ENCODE measurements at regions not wholly inside any gene's neighbourhood (a gene's known extent, or its start where the extent isn't known, plus 50 kb on each side); places are given as distances from the start of the nearest gene placed in this dataset.
"Not testable (repeated sequence)": the region's sequence is repeated elsewhere in the genome, so short reads cannot be mapped to it uniquely, and the experiment has no call there.

DNA sequence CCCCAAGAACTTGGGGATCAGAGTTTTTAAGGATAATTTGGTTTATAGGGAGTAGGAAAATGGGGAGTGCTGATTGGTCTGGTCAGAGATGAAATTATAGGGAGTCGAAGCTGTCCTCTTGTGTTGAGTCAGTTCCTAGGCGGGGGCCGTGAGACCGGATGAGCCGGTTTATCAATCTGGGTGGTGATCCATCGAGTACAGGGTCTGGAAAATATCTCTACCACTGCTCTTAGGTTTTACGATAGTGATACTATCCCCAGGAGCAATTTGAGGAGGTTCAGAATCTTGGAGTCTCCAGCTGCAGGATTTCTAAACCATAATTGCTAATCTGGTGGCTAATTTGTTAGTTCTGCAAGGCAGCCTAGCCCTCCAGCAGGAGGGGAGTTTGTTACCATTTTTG, 403.4 kb downstream of the CDH11 start:
- no peak for DNase-seq

DNA sequence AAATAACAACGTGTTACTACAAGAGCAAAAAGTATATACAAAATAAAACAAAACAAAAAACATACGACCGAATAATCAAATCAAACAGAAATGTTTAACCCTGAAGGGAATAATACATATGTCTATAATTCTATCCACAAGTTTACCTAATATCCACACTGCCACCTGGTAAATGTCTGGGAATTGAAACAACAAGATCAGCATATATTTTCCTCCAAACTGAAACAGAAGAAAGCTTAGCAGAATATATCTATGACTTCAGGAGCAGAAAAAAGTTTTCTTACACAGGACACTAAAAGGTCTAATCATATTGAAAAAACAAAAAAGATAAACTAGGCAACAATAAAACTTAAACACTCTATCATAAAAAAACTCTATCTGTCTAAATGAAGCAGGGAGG, 404.0 kb downstream of the CDH11 start:
- DNase-seq = no peak

DNA sequence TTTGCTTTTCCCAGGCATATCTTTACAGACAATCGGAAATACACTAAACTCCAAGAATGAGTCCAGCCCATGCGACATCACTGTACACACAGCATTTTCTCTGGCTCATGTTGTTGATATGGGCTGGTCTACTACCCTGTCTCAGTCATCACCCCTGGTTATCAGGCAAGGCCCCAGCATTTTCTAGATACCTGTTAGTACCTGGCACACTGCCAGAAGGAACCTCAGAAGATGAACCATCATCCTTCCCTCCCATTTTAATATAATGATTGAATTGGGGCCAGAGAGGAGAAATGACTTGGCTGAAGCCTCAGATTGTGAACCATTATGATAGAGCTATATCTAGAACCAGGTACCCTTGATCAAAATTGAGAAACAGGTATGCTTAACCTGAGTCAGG, 406.2 kb downstream of the CDH11 start:
- DNase-seq = no peak

DNA sequence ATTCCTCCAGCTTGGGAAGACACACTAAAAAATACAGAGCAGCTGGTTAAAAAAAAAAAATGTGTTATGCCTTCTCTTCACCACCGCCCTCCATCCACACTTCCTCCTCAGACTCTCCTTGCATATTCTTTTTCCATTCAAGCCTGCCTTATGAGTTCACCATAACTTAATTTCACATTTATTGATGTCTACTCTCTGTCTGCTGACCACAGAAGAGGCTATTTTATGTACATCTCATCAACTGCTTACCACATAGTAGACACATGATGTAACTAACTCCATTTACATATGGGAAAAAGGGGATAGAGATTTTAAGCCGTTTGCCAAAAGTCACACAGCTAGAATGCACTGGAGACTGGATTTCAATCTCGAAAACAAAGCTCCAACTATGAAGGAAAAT, 409.8 kb downstream of the CDH11 start:
- no peak for DNase-seq

DNA sequence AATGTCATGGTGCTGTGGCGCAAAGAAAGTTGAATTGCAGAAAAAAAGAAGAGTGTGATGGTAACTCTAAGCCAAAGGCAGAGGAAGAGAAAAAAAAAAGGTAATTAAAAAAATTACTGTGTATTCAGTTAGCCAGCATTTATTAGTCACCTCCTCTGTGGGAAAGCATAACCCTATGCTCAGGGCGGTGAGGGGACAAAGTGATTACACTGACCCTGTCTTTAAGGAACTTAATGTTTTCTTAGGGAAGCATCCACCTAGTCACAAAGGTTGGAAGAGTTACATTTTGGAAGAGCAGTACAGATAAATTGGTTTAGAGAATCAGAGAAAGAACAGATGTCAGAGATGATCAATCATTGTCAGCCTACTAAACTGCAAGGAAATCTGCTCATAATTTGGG, 410.3 kb downstream of the CDH11 start:
- no peak for DNase-seq

DNA sequence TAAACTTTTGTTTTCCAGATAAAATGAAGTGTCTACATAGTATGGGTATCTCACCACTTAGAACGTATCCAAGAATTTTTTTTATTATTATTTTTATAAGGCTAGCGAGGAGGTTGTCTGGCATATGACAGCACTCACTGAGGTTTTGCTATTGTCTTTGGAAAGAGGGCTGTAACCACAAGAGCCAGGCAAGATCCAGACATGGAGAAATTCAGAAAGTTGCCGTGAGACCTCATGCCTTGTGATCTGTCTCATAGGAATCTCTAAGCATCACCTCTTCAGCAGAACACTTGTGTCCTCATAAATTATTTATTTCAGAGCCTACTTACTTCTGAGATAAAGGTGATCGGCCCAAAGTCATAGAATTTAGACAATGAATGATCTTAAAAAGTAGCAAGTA, 410.8 kb downstream of the CDH11 start:
- DNase-seq = no peak

DNA sequence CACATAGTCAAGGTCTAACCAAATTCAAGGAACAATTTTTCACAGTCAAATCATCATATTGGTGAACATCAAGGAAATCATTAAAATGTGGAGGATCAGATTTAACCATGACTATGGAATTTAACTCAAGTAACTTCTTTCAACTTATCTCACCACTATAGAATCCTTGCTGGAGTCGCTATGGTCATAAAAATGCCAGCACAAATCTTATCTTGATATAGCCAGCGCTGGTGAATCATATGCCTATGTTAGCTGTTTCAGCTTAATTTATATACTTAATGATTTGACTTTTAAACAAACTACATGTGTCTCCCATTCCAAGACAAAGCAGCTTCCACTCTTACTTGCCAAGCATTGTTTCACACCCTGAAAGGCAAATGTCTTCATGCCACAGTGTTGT, 416.4 kb downstream of the CDH11 start:
- no peak for DNase-seq

DNA sequence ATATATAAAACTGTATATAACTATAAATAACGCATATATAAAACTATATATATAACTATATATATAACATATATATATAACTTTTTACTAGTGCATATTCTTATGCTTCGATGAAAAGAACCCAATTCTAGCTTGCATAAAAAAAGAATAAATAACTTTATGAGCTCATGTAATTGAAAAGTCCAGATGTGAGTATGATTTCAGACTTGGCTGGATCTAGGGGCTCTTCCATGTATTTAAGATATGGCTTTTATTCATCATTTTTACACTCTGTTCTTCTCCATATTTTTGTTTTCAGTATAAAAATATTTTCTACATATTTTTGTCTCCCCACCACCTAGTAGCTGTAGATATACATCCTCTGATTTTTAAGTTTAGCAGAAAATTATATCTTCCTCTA, 417.5 kb downstream of the CDH11 start:
- no peak for DNase-seq

DNA sequence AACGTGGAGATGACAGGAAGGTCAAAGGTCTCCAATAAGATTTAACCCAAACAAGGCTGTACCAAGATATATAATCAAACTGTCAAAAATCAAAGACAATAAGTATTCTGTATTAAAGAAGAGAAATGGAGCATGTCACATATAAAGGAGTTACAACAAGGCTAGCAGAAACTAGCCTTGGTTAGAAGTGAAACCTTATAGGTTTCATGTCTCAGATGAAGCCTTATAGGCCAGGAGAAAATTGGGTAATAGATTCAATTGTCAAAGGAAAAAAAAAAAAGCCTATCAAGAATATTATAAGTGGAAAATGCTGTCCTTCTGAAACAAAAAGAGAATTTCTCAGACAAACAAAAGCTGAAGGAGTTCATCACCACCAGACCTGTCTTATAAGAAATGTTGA, 419.4 kb downstream of the CDH11 start:
- DNase-seq = no peak

DNA sequence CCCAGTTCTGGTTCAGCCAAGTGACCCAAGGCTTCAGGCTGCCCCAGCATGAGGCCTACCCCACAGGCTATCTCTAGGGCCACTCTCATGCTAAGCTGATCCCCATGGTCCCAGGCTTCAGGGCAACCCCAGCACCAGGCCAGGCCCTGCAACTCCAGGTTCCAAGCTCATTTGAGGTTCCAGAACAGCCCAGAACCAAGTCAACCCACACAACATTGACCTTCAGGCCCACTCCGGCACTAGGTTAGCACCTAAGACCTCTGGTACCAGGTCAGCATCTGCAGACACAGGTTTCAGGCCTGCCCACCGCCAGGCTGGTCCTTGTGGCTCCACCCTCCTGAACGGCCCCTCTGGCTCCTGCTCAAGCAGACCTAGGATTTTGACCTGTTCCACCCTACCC, 421.2 kb downstream of the CDH11 start:
- DNase-seq = no peak

DNA sequence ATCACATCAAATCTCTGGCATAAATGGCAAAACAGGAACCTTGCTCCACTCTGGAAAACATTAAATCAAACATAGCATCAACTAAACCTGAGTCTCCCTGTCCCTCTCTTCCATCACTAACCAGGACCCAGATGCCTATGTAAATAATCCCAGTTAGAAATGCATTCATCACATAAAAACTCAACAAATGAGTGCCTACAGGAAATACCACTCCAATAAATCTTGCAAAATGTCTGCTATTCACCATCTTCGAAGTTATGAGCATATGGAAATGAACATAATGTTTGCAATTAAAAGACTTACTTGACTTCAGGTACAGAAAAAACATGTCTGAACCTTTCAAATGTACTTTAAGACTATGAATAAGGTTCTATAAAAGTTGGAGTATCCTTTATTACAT, 425.0 kb downstream of the CDH11 start:
- DNase-seq = no peak

DNA sequence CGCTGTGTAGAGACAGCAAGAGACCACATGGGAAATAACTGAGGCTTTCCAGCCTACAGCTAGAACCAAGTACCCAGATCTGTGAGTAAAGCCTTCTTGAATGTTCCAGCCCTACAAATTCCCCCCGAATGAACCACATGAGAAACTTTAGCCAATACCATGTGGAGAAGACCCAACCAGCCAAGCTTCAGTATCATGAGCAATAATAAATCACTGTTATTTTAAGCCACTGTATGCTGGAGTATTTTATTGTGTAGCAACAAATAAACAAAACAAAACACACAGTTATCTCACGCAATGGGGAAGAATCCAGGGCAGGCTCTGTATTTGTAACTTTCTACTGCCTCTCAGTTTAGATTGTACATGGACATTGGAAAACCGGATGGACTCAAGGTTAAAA, 426.2 kb downstream of the CDH11 start:
- DNase-seq = no peak

DNA sequence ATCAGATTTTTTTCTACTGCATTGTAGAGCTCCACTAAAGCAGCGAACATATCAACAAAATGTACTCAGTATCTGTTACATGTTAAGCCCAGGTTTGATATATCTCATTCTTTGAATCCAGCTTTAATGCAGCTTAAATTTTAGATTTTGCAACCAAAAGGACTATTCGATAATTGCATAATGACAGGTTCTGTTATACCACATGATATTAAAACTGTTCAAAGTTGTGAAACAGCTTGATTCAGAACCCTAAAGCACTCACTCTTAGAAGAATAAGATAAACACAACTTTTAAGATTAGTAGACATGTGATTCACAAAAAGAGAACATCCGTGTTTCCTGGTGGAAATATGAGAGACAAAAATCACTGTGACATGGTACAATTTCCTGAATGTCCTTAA, 427.9 kb downstream of the CDH11 start:
- no peak for DNase-seq

DNA sequence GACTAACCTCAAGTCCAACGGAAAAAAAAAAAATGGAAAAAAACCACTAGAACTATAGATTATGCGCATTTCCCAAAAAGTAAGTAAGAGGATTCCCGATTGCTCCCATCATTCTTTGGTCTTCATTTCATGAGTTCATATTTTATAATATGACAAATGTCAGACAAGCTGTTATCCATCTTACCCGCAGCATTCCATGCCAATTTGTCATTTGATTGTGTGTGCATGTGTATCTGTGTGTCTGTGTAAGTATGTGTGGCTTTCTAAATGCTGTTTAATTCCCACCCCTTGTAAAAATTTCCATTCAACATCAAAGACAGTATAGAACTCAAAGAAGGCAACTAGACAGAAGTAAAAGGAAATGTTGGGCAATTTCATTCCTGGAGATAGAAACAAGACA, 434.1 kb downstream of the CDH11 start:
- no peak for DNase-seq

DNA sequence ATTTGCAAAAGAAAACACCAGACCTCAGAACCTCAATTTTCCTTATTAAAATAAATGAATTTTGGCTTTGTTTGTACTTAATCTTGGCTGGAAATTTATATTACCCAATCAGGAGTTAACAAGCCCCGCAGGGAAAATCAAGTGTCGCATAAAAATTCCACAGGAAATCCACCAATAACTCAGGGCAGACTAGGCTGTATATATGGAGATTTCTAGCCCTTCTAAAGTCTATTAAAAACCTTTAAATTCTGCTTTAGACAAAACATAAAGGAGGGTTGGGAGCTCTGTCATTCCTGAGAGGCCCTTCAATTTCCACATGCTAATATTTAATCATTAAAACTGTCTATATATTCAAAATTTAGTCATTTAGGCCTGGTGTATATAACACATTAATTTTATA, 434.7 kb downstream of the CDH11 start:
- DNase-seq = no peak

DNA sequence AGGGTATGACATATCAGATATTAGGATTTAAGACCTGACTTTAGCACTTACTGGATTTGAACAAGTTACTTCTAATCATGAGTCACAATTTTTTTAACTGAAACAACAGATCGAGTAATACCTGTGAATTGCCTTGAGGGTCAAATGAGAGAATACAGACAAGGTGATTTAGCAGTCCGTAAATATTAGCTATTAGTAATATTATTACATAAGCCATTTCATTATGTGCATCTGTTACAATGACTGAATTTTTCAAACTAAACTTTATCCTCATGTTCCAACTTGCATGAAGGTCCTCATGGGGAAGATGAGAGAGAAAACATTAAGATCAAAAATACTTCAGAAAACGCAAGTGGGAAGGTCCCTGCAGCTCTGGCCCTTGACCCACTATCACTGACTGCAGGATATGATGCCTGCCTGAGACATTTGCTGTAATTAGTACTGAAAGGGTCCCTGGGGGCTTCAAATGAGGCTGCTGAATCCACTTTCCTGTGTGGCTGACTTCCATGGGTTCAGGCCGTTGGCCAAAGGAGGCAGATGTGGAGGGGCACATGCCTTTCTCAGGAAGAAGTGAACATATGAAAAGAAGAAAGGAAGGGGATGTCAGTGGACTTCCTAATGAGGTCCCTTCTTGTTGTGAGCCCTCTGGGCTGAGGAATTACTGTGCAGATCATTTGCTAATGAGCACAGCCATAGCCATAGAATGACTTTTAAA, 441.7 kb downstream of the CDH11 start:
- DNase-seq = no peak

DNA sequence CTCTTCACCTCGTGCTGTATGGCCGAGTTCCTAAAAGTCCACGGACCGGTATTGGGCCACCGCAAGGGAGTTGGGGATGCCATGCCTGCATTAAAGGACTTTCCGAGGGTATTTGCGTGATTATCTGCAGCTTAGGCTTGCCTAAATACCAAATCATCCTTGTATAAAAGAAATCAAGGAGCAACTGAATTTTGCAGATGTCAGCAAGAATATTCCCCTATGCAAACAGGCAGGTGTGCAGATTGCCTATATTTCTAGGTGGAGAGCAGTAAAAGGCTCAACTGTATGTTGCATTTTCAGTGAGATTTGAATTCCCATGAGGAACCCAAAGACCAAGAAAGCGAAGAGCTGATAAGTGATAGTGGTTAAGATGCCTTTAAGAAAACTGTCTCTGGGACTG, 452.3 kb downstream of the CDH11 start:
- no peak for DNase-seq

DNA sequence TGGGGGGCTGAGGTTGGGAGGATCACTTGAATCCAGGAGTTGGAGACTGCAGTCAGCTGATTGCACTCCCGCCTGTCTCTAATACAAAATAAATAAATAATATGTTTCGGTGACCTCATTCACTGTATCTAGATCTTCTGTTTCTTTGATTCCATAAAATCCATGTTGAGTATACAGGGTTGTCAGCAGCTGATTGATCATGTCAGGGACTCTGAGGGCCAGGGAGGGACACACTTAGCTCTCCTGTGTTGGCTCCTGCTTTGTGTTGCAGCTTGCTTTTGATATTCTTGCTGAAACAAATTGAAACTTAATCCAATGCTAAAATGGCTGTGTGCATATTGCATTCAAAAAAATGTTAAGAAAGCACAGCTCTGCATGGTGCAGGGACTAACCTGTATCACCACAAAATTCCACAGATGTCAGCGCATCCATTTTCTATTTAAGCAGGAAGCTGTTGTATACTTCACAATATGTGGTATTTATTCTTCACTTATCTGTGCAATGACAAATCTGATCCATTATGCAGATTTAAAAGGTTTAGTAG, 454.5 kb downstream of the CDH11 start:
- no peak for DNase-seq

DNA sequence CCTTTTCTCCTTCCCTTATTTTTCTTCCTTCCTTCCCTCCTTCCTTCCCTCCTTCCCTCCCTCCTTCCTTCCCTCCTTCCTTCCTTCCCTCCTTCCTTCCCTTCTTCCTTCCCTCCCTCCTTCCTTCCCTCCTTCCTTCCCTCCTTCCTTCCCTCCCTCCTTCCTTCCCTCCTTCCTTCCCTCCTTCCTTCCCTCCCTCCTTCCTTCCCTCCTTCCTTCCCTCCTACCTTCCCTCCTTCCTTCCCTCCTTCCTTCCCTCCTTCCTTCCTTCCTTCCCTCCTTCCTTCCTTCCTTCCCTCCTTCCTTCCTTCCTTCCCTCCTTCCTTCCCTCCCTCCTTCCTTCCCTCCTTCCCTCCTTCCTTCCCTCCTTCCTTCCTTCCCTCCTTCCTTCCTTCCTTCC, 459.6 kb downstream of the CDH11 start:
- DNase-seq = not testable (repeated sequence)

DNA sequence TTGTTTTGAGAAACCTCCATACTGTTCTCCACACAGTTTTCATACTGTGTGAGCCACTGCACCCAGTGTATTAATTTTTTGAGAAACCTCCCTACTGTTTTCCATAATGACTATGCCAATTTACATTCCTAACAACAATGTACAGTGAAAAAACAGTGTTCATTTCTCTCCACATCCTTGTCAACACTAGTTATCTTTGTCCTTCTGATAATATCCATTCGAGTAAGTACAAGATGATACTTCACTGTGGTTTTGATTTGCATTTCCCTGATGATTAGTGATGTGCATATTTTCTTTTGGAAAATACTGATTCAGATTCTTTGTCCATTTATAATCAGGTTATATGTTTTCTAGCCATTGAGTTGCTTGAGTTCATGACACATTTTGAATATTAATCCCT, 462.0 kb downstream of the CDH11 start:
- DNase-seq = no peak

DNA sequence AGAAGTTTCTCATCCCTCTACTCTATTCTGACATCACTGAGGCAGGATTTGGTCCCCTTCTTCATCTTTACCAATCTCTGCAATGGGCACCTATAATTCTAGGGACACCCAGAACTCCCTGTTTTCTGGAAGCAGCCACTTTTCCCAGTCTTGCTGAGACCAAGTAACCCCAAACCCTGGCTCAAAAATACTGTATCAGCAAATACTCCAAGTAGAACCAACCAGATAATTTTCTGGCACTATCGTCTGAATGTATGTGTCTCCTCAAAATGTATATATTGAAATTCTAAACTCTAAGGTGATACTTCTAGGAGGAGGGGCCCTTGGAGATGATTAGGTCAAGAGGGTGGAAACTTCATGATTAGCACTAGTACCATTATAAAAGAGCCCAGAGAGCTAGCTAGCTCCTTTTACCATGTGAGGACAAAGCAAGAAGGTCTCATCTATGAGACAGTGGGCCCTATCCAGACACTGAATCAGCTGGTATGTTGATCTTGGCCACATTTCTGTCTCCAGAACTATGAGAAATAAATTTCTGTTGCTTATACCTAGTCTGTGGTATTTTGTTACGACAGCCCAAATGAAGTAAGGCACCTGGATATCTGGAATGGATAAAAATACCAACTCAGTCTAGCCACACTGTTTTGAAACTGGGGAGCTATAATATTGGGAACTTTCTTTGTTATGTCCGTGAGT, 464.4 kb downstream of the CDH11 start:
- DNase-seq = no peak

DNA sequence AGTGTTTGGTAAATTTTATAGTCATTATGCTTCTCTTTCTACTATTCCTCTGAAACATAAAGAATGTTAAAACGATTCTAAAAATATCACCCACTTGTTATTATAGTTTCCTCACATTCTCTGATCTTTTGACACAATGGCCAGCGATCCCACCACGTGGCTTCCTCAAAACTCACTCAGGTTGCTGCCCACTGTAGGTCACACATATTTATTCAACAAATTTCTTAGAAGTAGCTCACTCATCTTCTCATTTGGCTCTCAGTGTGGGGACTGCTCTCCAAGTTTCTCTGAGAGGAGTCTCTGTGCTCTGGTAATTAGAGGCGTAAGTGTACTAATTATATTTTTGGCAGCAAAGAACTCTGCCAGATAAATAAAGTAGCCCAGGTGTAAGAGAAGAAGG, 465.4 kb downstream of the CDH11 start:
- DNase-seq = no peak

DNA sequence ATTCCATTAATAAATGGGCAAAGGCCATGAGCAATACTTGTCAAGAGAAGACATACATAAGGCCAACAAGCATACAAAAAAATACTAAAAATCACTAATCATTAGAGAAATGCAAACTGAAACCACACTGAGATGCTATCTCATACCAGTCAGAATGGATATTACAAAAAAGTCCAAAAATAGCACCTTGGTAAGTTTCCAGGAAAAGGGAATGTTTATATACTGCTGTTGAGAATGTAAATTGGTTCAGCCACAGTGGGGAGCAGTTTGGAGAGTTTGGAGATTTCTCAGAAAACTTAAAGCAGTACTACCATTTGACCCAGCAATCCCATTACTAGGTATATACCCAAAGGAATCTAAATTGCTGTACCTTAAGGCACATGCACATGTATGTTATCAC, 467.7 kb downstream of the CDH11 start:
- no peak for DNase-seq

DNA sequence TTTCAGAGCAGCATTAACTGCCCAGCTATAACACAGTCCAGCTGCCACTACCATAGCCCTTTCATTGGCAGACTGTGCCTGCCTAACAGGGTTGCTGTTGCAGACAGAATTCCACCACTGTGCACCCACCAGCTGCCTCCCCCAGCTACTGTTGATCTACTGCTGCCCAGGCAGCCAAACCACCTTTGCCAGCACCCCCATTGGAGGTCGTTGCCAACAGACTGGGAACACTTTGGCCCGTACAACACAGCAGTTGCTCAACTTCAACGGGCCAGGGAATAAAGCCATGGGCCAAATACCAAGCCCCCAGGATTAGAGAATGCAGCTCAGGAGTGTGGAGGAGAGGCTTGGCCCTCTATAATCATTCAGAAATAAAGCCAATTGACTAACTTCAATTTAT, 473.6 kb downstream of the CDH11 start:
- DNase-seq = no peak

DNA sequence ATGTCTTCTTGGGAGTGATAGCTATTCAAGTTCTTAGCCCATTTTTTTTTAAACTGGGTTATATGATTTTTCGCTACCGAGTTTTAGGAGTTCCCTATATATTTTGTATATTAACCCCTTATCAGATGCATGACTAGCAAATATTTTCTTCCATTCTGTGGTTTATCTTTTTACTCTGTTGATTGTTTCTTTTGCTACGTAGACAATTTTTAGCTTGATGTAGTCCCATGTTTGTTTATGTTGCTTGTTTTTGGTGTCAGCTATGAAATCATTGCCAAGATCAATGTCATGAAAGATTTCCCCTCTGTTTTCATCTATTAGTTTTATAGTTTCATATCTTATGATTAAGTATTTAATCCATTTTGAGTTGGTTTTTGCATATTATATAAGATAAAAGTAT, 480.5 kb downstream of the CDH11 start:
- DNase-seq = no peak

All from stimulated activated CD4-positive, alpha-beta T cell treated with anti-CD3 and anti-CD28 coated beads, Interleukin-4, amount 100 ng/mL, for 4 hours (primary cell).